ENCODE measurements at regions not wholly inside any gene's neighbourhood (a gene's known extent, or its start where the extent isn't known, plus 50 kb on each side); places are given as distances from the start of the nearest gene placed in this dataset.

- no peak for FAIRE-seq
- DNase-seq (ENCODE audit: low spot score) = no peak
Observed at GRCh38 chr5:2017540-2018389, 135.0 kb upstream of the IRX4 start.

- FAIRE-seq = no peak
- DNase-seq (ENCODE audit: low spot score) = no peak
Observed at GRCh38 chr5:2015961-2016360, 133.2 kb upstream of the IRX4 start.

GRCh38 chr5:2015124-2015848 is 132.6 kb upstream of the IRX4 start:
- DNase-seq (ENCODE audit: low spot score) = no peak

GRCh38 chr5:2014058-2014610 is 131.4 kb upstream of the IRX4 start:
- DNase-seq (ENCODE audit: low spot score) (no peak), FAIRE-seq (no peak)

More at GRCh38 chr5:2015124-2015848, 132.6 kb upstream of the IRX4 start:
- FAIRE-seq = no peak

DNA sequence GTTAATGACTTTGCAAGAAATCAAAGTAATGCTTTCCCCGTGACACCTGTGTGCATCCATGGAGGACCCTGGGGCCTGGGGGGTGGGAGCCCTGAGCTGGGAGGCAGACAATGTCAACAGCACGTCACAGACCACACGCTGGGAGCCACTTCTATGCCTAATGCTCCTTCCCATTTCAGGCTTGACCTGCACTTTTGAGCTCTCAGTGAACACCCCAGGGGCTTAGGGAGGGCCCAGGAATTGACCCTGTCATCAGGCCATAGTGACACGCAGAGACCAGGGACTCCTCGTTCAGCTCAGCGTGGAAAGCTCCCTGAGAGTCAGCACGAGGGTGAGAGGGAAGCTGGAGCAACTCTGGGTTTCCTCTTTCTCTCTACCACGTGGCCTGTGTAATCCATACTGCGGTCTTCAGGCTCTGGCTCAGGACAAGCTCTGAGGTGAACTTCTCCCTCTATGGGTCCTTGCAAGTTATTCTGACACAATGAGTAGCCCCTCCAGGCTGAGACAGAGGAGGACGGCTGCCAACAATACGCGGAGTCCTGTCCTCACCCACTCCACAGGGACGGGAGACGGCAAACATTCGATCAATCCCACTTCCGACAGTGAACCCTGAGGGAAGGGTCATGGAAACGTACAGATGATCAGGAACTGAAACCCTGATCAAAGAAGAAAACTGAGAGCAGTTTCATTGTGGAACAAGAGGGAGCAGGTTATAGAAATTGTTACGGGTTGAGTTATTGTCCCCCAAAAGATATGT is 130.8 kb upstream of the IRX4 start:
- FAIRE-seq (no peak), DNase-seq (ENCODE audit: low spot score) (no peak)

GRCh38 chr5:2012885-2013284 is 130.2 kb upstream of the IRX4 start:
- DNase-seq (ENCODE audit: low spot score) = no peak
- no peak for FAIRE-seq

DNA sequence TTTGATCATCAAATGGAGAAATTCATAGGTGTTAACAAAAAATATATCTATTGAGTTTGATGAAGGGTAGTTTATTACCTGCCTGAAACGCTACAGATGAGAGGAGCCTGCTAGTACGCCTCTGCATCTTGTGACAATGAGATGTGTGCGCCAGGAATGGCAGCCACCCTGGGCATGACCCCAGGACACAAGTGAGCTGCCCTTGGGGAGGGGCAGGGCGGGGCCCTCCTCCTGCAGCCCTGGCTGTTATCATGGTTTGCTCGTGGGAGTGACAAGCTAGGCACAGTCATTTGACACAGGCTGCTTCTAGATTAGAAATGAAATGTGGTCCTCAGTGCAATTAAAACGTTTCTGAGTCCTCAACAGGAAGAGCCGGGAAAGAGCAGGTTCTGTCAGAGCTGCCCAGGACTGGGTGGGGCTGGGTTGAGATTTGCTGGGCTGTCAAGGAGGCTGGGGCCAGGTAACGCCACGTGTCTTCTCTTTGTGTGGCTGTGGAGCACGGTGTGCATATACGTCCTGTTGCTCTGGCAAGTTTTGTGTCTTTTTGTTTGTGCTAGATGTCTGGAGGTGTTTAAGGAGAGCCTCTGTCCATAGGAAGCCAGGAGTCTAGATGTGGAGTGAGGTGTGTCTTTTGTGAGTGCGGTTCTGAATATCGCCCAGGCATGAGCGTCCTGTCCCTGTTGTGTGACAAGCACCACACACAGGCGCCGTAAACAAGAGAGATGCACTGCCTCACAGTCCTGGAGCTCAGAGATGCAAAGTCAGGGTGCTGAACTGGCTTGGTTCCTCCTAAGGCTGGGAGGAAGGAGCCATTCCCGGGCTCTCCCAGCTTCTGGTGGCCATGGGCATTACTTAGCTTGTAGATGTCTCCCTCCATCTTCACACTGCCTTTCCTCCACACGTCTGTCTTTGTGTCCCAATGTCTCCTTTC is 129.0 kb upstream of the IRX4 start:
- DNase-seq (ENCODE audit: low spot score) = no peak
- no peak for FAIRE-seq

GRCh38 chr5:2010940-2011339 is 128.2 kb upstream of the IRX4 start:
- no peak for DNase-seq (ENCODE audit: low spot score)
- FAIRE-seq = no peak

DNA sequence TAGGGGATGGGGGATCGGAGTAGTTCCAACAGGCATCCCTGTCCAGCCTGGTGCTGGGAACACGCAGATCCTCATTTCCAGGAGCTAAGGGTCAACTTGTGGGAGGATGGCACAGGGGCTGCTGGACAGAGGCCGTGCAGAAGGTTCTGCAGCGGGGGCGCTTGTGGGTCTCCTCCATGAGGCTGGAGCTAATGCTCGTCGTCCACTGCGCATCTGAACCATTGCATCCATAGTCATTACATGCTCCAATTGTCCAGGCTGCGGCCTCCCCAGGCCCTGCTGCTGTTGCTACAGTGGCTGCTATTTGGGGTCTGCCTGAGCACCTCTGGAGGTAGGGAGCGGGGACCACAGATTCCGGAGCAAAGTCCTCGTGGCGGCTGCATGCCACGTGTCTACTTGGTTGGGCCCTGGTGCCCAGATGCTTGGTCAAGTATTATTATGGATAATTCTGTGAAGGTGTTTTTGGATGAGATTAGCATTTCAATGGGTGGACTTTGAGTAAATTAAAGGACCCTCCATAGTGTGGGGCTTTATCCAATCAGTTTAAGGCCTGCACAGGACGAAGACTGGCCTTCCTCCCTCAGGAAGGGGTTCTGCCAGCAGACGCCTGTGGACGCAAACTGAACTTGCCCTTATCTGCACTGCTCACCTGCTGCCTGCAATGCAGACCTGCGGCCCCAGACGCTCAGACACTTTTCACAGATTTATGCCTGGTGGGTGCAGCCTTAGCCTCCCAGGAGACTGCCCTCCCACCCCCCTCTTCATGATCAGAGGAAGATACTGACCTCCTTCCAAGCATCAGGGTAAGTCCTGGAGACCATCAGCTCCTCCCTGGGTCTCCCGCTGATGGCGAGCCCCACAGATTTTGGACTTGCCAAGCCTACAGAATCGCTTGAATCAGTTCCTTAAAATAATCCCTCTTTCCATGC is 127.5 kb upstream of the IRX4 start:
- no peak for FAIRE-seq
- DNase-seq (ENCODE audit: low spot score) = no peak

- no peak for FAIRE-seq
- DNase-seq (ENCODE audit: low spot score) = no peak
Observed at GRCh38 chr5:2008851-2009629, 126.3 kb upstream of the IRX4 start.

DNA sequence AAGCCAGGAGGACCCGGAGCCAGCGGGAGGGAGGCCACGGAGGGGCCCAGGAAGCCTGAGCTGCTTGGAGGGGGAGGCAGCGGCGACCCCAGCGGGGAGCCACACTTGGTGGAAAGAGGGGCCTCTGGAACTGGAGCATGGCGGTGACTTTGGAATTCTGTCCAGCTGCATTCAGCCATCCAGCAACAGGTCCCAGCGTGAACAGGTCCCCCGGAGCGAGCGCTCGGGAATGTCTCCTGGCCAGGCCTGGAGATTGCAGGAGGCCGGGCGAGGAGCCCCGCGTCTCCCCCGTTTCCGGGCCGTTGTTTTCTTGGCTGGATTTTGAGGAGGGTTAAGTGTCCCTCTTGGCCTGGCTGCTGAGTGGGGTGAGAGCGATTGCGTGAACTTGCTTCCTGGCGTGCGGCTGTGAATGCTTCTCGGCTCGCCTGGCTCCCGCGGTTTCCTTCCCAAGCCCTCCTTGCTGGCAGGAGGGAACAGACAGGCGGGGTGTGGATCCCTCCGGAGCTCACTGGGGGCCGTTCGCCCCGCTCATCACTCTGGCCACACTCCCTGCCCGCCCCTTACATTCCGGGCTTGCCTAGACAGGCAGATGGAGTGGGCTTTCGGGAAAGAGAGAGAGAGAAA is 125.3 kb upstream of the IRX4 start:
- no peak for DNase-seq (ENCODE audit: low spot score)
- no peak for FAIRE-seq

DNA sequence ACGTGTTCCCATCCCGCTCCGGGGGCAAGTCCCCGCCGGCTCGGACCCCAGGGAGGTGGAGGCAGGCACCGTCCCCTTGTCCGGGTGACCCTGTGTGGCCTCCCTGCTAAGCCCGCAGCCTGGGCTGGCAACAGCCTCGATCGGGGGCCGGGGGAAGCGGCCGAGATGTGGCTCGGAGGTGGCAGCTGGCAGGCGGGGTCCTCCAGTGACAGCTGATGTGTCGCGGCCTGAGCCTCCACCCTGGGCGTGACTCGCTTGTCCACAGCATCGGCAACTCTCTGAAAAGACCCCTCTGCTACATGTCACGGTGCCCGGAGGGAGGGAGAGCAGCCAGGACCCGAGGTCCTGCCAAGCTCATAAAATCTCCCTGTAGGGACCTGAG is 124.8 kb upstream of the IRX4 start:
- DNase-seq (ENCODE audit: low spot score) = no peak
- FAIRE-seq = no peak

- DNase-seq (ENCODE audit: low spot score) (no peak), FAIRE-seq (no peak)
Observed at GRCh38 chr5:2006971-2007291, 124.2 kb upstream of the IRX4 start.

- DNase-seq (ENCODE audit: low spot score) = no peak
- no peak for FAIRE-seq
Observed at GRCh38 chr5:2006193-2006970, 123.7 kb upstream of the IRX4 start.

- FAIRE-seq (no peak), DNase-seq (ENCODE audit: low spot score) (no peak)
Observed at GRCh38 chr5:2005101-2006041, 122.6 kb upstream of the IRX4 start.

DNA sequence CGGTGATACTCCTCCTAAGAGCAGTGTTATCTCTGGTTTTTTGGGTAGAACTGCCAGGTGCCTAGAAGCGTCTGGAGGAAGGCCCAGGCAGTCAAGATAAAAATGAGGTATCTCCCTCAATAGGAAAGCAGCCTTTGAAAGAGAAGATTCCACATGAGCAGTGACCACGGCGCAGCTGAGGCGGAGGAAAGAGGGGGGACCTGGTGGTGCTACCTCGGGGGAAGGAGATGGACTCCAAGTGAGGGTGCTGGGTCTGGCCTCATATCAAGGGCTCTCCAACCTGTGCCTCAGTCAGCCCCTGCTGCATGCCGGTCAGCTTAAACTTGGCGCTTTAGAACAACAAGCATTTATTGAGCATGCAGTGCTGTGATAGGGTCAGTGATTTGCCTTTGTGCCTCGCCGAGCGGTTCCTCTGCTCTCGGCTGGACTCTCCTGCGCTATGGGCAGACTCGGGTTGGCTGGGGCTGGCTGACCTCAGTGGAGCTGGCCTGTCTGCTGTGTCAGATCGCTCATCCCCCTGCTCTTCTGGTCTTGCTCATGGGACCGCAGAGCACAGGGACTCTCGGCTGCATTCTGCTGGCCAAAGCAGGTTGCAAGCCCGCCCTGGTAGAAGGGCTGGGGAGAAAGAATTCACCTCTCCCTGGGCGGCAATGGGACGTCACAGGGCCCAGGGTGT is 121.1 kb upstream of the IRX4 start:
- DNase-seq (ENCODE audit: low spot score) = no peak
- FAIRE-seq = no peak

Measured in RCC 7860 (cell line).